ENCODE measurements at regions not wholly inside any gene's neighbourhood (a gene's known extent, or its start where the extent isn't known, plus 50 kb on each side); places are given as distances from the start of the nearest gene placed in this dataset.
A peak's percentile ranks its signal among the peaks of the same experiment; 100 is the strongest.

GRCh38 chr1:229203030-229203751 is 67.7 kb upstream of the RAB4A start:
- Histone ChIP-seq H3K79me2 (ENCODE audit: insufficient read depth, low read length) (no peaks in the 10 kb centered on the region), H3K27me3 (ENCODE audit: control insufficient read depth in 1 of 2, insufficient read depth in 2 of 2, low read length in 2 of 2) (no peaks in the 10 kb centered on the region), H3K9me3 (ENCODE audit: low read length) (no peaks in the 10 kb centered on the region), H3K4me1 (ENCODE audit: insufficient read depth, low read length) (peaks cover 48% of the 10 kb centered on the region), H3K36me3 (replicated peaks in 1 of 2; ENCODE audit: control insufficient read depth in 1 of 2, insufficient read depth in 2 of 2, low read length in 2 of 2) (no peaks in the 10 kb centered on the region), H3K9ac (ENCODE audit: insufficient read depth, low read depth, low read length) (peak overlapping the region; percentile 50), H2AFZ (ENCODE audit: low read length) (peak overlapping the region; percentile 77), H4K20me1 (ENCODE audit: insufficient read depth, low read length) (no peaks in the 10 kb centered on the region), H3K4me2 (ENCODE audit: low read depth, low read length) (peak overlapping the region; percentile 69), H3K27ac (ENCODE audit: extremely low read length, insufficient read depth, low read length) (peak overlapping the region; percentile 81), H3K4me3 (replicated peaks in 1 of 3; ENCODE audit: insufficient read depth in 1 of 3, low read depth in 2 of 3, low read length in 3 of 3) (peak overlapping the region in 1 of 3 experiments; percentile 47; a peak in 2 of 6 replicates)
- peak; percentile 97 for FAIRE-seq
- POLR2A ChIA-PET, result interaction anchor here (0.9 to 1.9 kb wide), 15 partner anchors 10 to 365 kb away, joined by 3 to 17 read pairs (median 4); no protein-coding TSS in a partner anchor
- WGBS (ENCODE audit: low lambda C conversion rate), result 15% methylated on average over 4 of the region's 5 CpGs
- intact Hi-C loops (cut with micrococcal nuclease; ENCODE audit: unreplicated experiment), result no loop called here
- peak; percentile 98 for ATAC-seq
- CTCF ChIA-PET (ENCODE audit: low intra/inter-chr PET ratio, low total read pairs), result no interaction called here
- peak; percentile 94 for DNase-seq (ENCODE audit: low spot score)
- BruUV-seq (replicated peaks), result no TSS peak
- in situ Hi-C loops (cut with HindIII; ENCODE audit: extremely low pct_ligation_motif_present, low pct_unique_long_range_greater_than_20kb), result no loop called here
- TF ChIP-seq GABPA (IDR thresholded peaks at IDR 0.05; ENCODE audit: low read depth, low read length) (no peak), GABPA (CRISPR knock-in tag; IDR thresholded peaks at IDR 0.05; ENCODE audit: low read depth) (peak; percentile 80), ZNF672 (CRISPR knock-in tag; IDR thresholded peaks at IDR 0.05) (no peak), SETDB1 (CRISPR knock-in tag; IDR thresholded peaks at IDR 0.05; ENCODE audit: borderline replicate concordance) (no peak), YEATS4 (CRISPR knock-in tag; IDR thresholded peaks at IDR 0.05; ENCODE audit: borderline replicate concordance) (peak; percentile 65; the same call in 1 of the 2 replicates), HOXA3 (CRISPR knock-in tag; IDR thresholded peaks at IDR 0.05) (peak; percentile 62), KMT2A (CRISPR knock-in tag; IDR thresholded peaks at IDR 0.05) (no peak; the same call in 1 of the 2 replicates), HBP1 (CRISPR knock-in tag; IDR thresholded peaks at IDR 0.05; ENCODE audit: low read depth) (no peak), ZNF720 (CRISPR knock-in tag; IDR thresholded peaks at IDR 0.05) (no peak), ZBTB44 (CRISPR knock-in tag; IDR thresholded peaks at IDR 0.05) (no peak), ZNF549 (CRISPR knock-in tag; IDR thresholded peaks at IDR 0.05) (no peak), SIN3A (IDR thresholded peaks at IDR 0.05; ENCODE audit: borderline replicate concordance, low read depth, low read length) (no peak), GMEB2 (CRISPR knock-in tag; IDR thresholded peaks at IDR 0.05; ENCODE audit: low read depth) (no peak), TBP (CRISPR knock-in tag; IDR thresholded peaks at IDR 0.05) (no peak), ZNF614 (CRISPR knock-in tag; IDR thresholded peaks at IDR 0.05; ENCODE audit: borderline replicate concordance) (no peak), BCL6 (CRISPR knock-in tag; IDR thresholded peaks at IDR 0.05) (peak; percentile 27; the same call in 1 of the 2 replicates), NCOA5 (CRISPR knock-in tag; IDR thresholded peaks at IDR 0.05) (no peak), ELF3 (CRISPR knock-in tag; IDR thresholded peaks at IDR 0.05) (peak; percentile 84), ZNF124 (CRISPR knock-in tag; IDR thresholded peaks at IDR 0.05) (peak; percentile 74; the same call in 1 of the 2 replicates)
- TF ChIP-seq, protein P1, sequence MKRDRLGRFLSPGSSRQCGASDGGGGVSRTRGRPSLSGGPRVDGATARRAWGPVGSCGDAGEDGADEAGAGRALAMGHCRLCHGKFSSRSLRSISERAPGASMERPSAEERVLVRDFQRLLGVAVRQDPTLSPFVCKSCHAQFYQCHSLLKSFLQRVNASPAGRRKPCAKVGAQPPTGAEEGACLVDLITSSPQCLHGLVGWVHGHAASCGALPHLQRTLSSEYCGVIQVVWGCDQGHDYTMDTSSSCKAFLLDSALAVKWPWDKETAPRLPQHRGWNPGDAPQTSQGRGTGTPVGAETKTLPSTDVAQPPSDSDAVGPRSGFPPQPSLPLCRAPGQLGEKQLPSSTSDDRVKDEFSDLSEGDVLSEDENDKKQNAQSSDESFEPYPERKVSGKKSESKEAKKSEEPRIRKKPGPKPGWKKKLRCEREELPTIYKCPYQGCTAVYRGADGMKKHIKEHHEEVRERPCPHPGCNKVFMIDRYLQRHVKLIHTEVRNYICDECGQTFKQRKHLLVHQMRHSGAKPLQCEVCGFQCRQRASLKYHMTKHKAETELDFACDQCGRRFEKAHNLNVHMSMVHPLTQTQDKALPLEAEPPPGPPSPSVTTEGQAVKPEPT (CRISPR knock-in tag; IDR thresholded peaks at IDR 0.05; ENCODE audit: low read depth), result no peak

Data from HepG2 (cell line).